ELF-1 (cell line): ENCODE measurements at regions not wholly inside any gene's neighbourhood (a gene's known extent, or its start where the extent isn't known, plus 50 kb on each side); places are given as distances from the start of the nearest gene placed in this dataset.

Source experiments
- DNase-seq: peaks from one replicate; pipeline ENCODE4 v3.0.0-alpha.2; 2016; ENCODE audit warnings: low read depth, low spot score

DNA sequence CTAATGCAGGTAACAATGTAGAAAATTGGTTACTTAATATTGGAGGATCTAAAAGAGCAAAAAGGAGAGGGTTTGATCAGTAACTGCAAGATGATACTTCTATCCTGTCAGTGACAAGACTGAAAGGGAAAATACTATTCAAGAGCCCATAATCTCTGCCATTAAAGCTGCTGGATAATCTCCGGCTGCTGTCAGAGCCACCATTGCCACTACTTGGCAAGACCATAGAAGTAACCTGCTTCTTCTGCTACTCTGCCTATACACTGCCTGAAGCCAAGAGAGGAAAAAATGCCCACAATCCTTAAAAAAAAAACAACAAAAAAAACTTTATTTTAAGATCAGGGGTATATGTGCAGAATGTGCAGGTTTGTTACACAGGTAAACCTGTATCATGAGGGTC lies 386.5 kb upstream of the ID4 start:
- DNase-seq = no peak

DNA sequence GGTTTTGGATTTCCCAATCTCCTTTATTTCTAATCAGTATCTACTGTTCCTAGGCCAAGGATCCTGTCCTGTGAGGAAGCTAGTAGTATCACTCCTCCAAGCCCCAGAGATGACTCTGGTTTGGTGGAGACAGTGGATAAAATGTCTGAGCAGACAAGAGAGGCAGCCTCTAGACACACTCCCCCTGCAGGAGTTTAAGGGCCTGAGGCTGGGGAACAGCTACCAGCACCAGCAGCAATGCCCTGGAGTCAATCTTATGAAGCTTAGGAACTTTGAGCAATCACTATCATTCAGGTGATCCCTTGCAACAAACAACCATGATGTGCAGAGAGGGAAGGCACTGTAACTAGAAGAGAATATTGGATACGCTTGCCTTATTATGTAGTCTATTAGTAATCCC lies 384.7 kb upstream of the ID4 start:
- DNase-seq = peak; percentile 31

DNA sequence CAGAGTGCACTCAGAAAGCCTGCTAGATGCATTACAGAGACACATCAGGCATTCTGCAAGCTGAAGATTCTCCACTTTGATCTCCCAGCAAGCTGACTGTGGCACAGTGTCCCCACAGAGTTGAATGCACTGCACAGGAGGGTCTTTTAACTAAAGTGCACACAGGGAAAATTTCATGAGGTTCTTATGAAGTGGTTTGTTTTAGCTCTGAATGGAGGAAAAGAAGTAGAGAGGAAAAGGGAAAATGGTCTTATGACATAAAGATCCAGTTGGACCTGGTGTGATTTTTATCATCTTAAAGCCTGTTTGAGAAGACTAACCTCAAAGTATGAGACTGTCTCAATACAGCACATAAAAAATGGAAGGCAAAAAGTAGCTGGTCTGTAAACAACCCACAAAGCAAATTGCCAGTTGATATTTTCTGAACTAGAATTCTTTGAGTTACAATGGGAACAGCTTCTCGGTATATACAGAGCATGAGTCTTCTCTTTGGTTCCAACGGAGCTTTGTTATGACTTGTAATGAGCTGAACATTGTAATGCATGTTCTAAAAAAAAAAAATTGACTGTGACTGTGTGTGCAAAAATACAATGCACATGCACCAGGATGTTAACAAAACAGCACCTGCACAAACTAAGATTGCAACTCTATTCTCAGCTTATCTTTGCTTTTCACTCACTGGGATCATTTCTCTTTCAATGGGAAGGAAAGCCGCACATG lies 383.0 kb upstream of the ID4 start:
- no peak for DNase-seq

DNA sequence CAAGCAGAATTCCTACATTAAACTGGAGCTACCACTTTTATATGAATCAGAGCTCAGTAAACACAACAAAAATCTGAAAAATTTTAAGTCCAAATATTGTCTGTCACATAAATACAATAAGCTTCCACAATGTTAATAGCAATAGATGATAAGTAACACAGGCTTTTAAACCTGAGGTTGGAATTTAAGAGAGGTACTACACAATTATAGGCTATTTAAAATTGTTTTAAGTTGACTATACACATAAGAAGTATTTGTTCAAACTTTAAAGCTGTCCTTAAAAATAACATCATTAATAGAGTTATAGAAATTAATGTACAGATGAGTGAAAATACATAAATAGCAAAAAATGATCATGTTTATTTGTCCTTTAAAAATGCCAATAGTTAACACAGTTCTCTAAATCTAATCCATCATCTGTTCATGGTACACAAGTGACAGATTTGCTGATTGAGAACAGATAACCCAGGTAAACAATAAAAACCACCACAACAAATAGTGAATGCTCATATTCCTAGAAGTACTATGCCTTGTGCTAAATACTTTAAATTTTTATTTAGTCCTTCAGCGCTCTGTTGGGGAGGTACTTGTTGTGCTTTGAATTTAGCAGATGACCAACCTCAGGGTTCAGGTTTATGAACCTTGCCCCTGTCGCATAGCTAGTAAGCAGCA lies 382.3 kb upstream of the ID4 start:
- DNase-seq = no peak

DNA sequence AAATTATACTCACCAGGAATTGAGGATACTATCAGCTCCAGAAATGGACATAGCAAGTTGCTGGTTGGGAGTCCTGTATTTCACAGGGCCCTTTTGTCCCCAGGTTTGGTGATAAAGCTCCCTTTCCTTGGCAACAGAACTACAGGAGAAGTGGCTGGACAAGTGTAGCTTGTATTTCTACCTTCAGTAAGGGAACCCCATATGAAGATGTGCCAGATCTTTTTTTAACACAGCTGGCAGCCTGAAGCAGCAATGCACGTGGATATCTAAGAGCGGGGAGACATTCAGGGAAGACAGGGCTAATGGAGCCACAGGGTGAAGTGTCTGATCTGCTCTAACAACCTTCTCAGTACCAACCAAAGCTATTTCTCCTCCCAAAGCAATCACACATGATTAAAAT lies 373.9 kb upstream of the ID4 start:
- DNase-seq = no peak

DNA sequence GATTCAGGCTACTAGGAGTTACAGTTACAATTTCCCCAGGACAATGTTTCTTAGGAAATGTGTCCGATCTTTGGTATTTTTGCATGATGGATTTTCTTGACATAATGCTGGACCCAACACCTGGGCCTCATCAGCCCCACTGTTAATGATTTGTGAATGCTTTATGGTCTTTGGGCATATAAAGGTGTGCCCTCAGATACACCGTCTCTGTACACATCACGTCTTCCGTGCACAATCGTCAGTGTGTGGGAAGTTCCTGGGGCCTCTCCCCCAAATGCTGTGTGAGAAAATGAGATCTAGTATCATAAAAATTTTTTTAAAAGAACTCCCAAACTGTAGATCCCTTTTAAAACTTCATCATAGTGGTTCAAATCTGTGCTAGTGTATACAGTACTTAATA lies 373.2 kb upstream of the ID4 start:
- DNase-seq = no peak

DNA sequence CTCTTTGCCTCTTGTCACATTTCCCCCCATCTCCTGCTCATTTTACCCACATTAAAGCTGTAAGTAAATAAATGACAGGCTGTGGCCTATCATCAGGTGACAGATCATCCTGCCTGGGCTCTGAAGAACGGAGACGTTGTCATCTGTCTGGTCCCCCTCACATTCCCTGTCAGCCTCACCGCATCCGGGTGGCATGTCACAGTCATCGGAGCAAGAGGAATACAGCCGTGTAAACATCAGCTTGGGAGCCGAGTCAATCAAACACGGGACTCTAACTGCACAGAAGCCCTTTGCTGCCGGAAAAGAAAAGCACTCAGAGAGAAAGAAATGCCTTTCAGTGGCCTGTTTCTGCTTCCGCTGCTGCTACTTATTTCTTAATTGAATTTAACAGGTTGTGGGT lies 371.9 kb upstream of the ID4 start:
- DNase-seq = no peak

DNA sequence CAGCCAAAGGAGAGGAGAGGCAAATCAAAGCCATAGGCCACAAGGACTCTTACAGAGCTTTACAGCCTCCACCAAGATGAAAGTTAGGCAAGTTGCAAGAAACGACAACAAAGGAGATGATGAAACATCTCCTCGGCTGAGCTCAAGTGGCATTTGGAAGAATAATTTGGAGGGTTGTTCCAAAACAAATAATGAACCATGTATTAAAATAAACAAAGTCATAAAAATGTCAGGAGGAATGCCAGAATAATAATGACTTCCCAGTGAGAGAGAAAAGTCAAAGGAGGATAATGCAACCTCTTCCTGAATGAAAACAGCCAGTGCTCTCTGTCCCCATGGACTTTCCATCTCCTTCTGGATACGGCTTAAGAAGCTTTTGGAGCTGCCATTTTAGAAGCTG lies 371.4 kb upstream of the ID4 start:
- no peak for DNase-seq

DNA sequence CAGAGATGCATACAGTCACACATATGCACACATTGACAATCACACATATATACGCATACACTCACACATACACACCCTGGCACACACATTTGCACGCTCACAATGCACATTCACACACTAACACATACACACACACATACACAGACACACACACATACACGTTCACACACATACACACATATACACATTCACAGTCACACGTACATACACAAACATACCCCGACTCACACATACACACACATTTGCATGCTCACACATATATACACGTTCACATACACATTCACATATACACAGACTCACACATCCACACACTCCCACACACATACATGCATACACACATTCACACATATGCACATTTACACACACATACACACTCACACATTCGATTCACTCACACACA lies 366.8 kb upstream of the ID4 start:
- DNase-seq = no peak

DNA sequence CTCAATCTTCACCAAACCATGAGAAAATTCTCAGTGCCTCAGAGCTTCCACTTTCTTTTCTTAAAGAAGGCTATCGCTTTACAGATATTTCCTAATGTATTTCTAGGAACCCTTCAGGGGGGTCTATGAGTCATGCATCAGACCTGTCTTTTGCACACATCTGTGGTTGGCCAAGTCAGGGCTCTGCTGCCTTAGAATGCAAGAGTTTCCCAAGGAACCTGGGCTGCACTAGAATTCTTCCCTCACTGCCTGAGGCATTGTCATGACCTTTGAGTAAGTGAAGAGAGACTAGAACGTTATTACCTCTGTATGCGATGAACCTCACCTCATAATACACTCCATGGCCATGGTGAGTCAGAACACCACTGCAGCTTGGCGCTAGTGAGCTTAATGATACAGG lies 365.0 kb upstream of the ID4 start:
- peak; percentile 49 for DNase-seq

DNA sequence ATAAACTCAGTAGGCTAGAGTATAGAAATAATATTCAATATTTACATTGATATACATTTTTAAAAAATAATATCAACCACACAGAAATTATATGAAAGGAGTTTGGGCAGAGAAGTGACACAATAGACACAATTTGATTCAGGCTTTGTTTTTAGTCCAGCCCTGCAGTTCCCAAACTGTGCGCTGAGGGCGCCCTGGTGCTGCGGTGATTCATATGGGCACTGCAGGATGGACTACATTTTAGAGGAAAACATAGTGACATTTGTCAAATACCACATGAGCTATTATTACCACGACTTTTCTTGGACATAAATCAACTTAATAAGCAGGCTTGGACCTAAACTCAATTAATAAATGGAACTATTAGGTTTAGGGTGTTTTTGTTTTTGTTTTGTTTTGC lies 364.3 kb upstream of the ID4 start:
- DNase-seq = peak; percentile 18

DNA sequence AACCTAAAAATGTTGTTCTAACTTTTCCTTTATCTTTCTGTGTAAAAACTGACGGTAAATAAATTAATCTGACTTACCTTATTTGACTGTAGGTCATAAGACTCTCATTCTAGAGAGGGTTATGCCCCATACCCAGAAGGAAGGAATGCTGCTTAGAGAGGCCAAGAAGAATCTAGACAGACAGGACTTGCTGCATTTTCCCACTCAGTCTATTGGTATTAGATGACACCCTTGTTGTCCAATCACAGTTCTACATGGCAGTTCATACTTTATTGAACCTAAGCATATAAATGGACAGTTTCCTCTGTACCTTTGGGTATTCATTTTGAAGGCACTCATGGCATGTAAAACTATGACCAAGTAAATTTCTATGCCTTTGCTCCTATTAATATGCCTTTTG lies 359.6 kb upstream of the ID4 start:
- peak; percentile 6 for DNase-seq

DNA sequence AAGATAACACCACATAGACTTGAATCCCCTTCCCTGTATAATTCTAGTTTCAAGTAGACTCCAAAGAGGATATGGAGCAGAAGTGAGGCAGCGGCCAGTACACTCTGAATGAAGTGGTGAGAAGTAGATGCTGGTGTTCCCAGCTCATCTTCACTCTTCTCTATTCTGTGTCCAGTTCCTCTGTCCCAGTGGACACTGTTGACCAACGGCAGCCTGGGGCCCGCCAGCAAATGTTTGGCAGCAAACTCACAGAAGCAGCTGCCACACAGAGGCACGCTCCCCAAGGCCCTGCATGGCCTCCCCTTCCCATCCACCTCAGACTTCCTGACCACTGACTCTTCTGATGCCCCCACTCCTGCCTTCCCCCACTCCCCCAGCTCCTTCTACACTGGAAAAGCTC lies 358.9 kb upstream of the ID4 start:
- DNase-seq = no peak

DNA sequence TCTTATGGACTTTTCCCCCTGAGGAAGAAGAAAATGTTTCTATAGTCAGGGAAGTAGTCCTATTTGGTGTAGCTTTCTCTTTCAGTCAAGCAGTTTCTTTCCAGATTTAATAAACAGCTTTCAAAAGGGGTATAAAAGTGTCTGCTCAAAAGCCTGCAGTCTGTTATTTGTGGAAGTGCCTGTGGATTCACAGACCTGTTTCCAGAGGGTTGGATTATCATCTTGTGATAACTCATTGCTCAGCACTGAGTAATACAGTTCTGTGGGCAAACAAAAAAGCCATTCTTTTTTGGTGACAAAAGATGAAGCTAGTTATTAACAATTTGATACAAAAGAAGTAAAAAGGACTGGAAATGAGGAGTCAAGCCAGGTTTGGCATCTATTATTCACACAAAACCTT lies 358.2 kb upstream of the ID4 start:
- no peak for DNase-seq

DNA sequence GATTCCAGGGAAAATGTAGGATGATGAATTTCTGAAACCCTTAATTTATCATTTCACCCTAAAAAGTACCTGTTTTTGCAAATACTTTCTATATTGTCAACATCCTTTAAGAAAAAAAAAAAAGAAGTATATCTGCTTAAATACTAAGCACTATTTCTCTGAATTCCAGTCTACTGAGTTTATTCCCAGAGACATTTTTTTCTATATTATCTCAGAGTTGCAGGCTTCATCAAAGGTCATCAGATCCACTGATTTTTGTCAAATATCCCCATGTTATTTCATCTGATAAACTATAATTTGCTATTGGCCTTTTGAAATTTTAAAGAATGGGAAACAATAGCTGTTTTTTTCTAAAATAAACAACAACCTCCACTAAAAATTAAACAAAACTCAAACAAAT lies 357.6 kb upstream of the ID4 start:
- DNase-seq = no peak

DNA sequence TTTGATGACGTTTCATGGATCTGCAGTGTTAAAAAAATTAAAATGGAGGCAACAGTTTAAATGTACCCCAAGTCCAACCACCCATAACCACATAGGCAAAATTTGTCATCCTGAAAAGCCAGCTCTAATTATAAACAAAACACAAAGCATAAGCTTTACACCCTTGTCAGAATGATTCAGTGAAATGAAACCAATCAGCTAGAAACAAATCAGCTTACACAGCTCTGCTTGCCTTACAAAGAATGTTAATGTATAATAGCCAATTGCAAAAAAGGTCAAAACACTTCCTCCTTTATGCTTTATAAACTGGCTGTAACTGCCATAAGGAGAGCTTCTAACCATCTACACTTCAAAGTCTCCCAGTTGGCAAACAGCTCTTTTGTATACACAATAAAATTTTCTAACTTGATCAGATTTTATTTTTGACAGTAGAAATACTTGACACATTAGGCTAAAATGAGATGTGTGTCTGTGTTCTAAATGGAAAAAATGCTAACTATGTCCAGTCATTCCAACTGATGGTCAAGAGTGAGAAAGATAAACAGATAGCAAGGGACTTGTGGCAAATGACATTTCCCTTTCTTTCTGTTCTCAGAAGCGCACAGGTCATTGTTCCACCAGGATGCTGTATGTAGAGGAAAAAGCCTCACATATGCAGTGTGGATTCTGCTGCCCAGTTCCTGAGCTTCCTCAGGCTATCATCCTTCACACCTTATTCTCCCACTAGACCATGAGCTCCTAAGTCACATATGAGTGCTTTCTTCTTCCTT lies 344.3 kb upstream of the ID4 start:
- DNase-seq = no peak

DNA sequence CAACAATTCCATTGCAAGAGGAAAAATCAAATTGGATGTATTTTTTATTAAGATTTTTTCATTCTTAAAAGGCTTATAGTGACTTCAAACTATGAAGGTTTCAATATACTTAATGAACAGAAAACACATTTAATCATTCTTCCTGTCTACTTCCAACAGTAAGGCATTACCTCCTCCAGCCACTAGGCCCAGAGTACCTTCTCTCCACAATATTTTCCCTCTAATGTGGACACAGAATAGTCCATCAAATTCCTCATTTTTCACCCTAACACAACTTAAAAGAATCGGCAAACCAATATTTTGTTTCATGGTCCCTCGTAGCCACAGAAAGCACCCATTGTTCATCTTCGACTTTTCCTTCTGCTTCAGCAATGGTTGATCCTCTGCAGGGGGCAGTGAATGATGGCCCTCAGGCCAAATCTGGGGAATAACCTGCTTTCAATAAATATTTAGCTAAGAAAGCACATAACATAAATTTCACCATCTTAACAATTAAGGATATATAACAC lies 335.4 kb upstream of the ID4 start:
- no peak for DNase-seq

DNA sequence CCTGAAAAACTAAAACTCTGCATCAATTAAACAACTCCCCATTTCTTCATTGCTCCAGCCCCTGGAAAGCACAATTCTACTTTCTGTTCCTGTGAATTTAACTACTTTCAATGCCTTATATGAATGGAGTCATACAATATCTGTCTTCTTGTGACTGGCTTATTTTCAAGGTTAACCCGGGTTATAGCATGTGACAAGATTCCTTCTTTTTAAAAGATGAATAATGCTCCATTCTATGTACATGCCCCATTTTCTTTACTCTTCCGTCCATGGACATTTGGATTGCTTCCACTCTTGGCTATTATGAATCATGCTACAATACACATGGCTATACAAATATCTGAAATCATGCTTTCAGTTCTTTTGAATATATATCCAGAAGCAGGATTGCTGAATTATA lies 334.9 kb upstream of the ID4 start:
- DNase-seq = no peak

DNA sequence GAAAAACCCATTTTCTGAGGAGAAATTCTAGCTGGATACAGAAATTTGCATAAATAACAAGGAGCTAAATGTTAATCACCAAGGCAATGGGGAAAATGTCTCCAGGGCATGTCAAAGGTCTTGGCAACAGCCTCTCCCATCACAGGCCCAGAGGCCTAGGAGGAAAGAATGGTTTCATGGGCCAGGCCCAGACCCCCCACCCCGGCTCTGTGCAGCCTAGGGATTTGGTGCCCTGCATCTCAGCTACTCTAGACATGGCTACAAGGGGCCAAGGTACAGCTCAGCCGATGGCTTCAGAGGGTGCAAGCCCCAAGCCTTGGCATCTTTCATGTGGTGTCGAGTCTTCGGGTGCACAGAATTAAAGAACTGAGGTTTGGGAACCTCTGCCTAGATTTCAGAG lies 321.2 kb upstream of the ID4 start:
- DNase-seq = no peak

DNA sequence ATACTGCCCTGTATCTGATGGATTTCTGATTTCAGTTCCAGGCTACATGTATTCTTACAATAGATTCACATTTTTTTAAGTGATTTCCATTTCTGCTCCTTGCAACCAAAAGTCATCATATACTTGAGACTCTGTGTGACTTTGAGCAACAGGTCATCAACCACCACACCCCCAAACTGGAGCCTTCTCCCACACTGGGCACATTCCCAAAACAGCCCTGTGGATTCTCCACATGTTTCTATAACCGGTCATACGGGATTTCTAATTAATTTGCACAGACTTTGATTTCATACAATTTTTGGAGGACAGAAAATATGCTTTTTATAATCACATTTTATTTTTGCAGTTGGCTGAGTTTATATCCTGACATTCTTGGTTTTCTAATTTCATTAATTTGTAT lies 317.2 kb upstream of the ID4 start:
- DNase-seq = no peak

DNA sequence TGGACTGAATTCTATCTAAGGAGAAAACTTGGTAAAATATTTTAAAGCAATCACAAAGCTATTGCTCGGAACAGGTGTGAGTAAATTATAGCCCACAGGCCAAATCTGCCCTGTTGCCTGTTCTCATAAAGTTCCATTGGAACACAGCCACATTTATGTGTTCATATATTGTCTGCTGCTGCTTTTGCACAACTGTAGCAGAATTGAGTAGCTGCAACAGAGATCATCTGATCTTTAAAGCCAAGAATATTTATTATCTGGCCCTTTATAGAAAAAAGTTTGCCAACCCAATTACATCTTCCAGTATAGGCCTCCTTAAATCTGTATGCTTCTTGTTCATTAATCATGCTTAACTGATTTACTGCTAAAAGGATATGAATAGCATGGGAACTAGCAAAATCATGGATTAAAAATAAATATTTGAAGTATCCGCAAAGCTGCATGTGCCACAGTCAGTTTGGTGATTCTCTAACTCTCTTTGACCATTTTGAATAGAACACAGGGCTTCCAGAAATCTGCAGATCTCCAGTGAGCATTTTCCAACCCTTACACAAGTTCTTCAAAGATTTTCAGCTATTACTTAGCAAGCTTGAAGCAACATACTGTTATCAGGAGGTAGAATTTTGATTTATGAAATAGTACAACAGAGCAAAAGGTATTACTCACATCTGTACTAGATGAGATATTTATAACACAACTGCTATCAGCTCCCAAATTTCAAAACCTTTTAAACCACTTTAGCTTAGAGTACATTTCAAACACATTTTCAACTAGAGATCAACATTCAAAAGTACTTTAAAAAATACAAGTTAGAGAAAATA lies 312.6 kb upstream of the ID4 start:
- DNase-seq = no peak

DNA sequence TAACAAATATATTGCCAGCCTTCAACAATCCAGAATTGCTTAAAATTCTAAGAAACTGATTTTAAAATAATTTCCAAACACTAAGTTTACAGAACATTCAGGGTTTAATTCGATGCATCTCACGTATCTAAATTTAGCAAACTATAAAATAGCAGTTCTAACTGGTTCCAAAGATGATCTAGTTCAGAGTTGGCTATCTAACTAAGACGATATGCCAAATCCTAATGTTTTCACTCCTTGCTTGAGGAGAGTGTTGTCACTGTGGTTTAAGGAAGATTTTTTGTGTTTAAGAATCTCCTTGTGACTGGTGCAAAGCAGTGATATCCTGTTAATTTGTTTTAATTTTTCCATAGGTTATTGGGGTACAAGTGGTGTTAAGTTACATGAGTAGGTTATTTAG lies 311.5 kb upstream of the ID4 start:
- no peak for DNase-seq
